ENCODE measurements at regions not wholly inside any gene's neighbourhood (a gene's known extent, or its start where the extent isn't known, plus 50 kb on each side); places are given as distances from the start of the nearest gene placed in this dataset.

GRCh38 chr12:74317078-74317601, 220.5 kb upstream of the ATXN7L3B start:
- Mint-ChIP-seq H3K27me3 (ENCODE audit: unreplicated experiment) (peaks cover 29% of the 10 kb centered on the region), H3K36me3 (ENCODE audit: unreplicated experiment) (no peaks in the 10 kb centered on the region), H3K27ac (ENCODE audit: unreplicated experiment) (peak overlapping the region; percentile 28), H3K4me1 (ENCODE audit: unreplicated experiment) (peaks cover 27% of the 10 kb centered on the region), H3K9me3 (ENCODE audit: unreplicated experiment) (no peaks in the 10 kb centered on the region), H3K4me3 (ENCODE audit: unreplicated experiment) (no peak overlapping the region)
- peak; percentile 65 for TF ChIP-seq CTCF (IDR thresholded peaks at IDR 0.05)
- no peak for DNase-seq (ENCODE audit: extremely low spot score, unreplicated experiment)

- no peak for DNase-seq (ENCODE audit: extremely low spot score, unreplicated experiment)
- H3K4me3 Mint-ChIP-seq (ENCODE audit: unreplicated experiment), result no peak overlapping the region
- no peak for TF ChIP-seq CTCF (IDR thresholded peaks at IDR 0.05)
- no peak overlapping the region for H3K27ac Mint-ChIP-seq (ENCODE audit: unreplicated experiment)
- H3K36me3 Mint-ChIP-seq (ENCODE audit: unreplicated experiment), result no peaks in the 10 kb centered on the region
- H3K9me3 Mint-ChIP-seq (ENCODE audit: unreplicated experiment), result no peaks in the 10 kb centered on the region
- peaks cover 29% of the 10 kb centered on the region for H3K27me3 Mint-ChIP-seq (ENCODE audit: unreplicated experiment)
- H3K4me1 Mint-ChIP-seq (ENCODE audit: unreplicated experiment), result peaks cover 27% of the 10 kb centered on the region
Measured at GRCh38 chr12:74317741-74318140, 219.9 kb upstream of the ATXN7L3B start.

GRCh38 chr12:74319886-74320285, 217.7 kb upstream of the ATXN7L3B start:
- Mint-ChIP-seq H3K4me3 (ENCODE audit: unreplicated experiment) (no peak overlapping the region), H3K27ac (ENCODE audit: unreplicated experiment) (no peak overlapping the region), H3K27me3 (ENCODE audit: unreplicated experiment) (peaks cover 16% of the 10 kb centered on the region), H3K36me3 (ENCODE audit: unreplicated experiment) (no peaks in the 10 kb centered on the region), H3K9me3 (ENCODE audit: unreplicated experiment) (no peaks in the 10 kb centered on the region), H3K4me1 (ENCODE audit: unreplicated experiment) (peaks cover 27% of the 10 kb centered on the region)
- no peak for DNase-seq (ENCODE audit: extremely low spot score, unreplicated experiment)
- no peak for TF ChIP-seq CTCF (IDR thresholded peaks at IDR 0.05)

- H3K27ac Mint-ChIP-seq (ENCODE audit: unreplicated experiment), result no peak overlapping the region
- TF ChIP-seq CTCF (IDR thresholded peaks at IDR 0.05), result no peak
- H3K9me3 Mint-ChIP-seq (ENCODE audit: unreplicated experiment), result no peaks in the 10 kb centered on the region
- no peak for DNase-seq (ENCODE audit: extremely low spot score, unreplicated experiment)
- H3K27me3 Mint-ChIP-seq (ENCODE audit: unreplicated experiment), result peaks cover 12% of the 10 kb centered on the region
- H3K4me3 Mint-ChIP-seq (ENCODE audit: unreplicated experiment), result no peak overlapping the region
- H3K36me3 Mint-ChIP-seq (ENCODE audit: unreplicated experiment), result no peaks in the 10 kb centered on the region
- H3K4me1 Mint-ChIP-seq (ENCODE audit: unreplicated experiment), result peaks cover 18% of the 10 kb centered on the region
Measured at GRCh38 chr12:74321381-74321780, 216.3 kb upstream of the ATXN7L3B start.

GRCh38 chr12:74322792-74323191, 214.8 kb upstream of the ATXN7L3B start:
- Mint-ChIP-seq H3K27ac (ENCODE audit: unreplicated experiment) (no peak overlapping the region), H3K36me3 (ENCODE audit: unreplicated experiment) (no peaks in the 10 kb centered on the region), H3K4me3 (ENCODE audit: unreplicated experiment) (no peak overlapping the region), H3K4me1 (ENCODE audit: unreplicated experiment) (peaks cover 5% of the 10 kb centered on the region), H3K27me3 (ENCODE audit: unreplicated experiment) (peaks cover 12% of the 10 kb centered on the region), H3K9me3 (ENCODE audit: unreplicated experiment) (no peaks in the 10 kb centered on the region)
- no peak for TF ChIP-seq CTCF (IDR thresholded peaks at IDR 0.05)
- DNase-seq (ENCODE audit: extremely low spot score, unreplicated experiment), result no peak
